Left lung (tissue), 4 donors: ENCODE measurements at regions not wholly inside any gene's neighbourhood (a gene's known extent, or its start where the extent isn't known, plus 50 kb on each side); places are given as distances from the start of the nearest gene placed in this dataset.

ENCODE experiments used
- ATAC-seq: fragments of 200-7000 bp; cut with Tn5 transposase; one replicate; pipeline ENCODE4 v1.9.1; 2020; ENCODE audit warnings: moderate library complexity
- DNase-seq, 4 donors: peaks; one replicate each; pipeline ENCODE4 v3.0.0-alpha.2; 2013 to 2020
- H3K27ac ChIP-seq, 2 donors: fragments of 200-600 bp; sonication (generic) in 1 of 2; one replicate each; pipeline versions ENCODE4 v1.5.0 to v1.8.0; 2020 to 2021
- H3K27me3 ChIP-seq, 2 donors: fragments of 200-600 bp; sonication (generic) in 1 of 2; one replicate each; pipeline versions ENCODE4 v1.5.0 to v1.8.0; 2020 to 2021
- H3K36me3 ChIP-seq, 2 donors: fragments of 200-600 bp; sonication (generic) in 1 of 2; one replicate each; pipeline versions ENCODE4 v1.5.0 to v1.8.0; 2020 to 2021
- H3K4me1 ChIP-seq, 2 donors: fragments of 200-600 bp; one replicate each; pipeline ENCODE4 v1.8.0; 2021
- H3K4me3 ChIP-seq, 2 donors: fragments of 200-600 bp; sonication (generic) in 1 of 2; one replicate each; pipeline versions ENCODE4 v1.5.0 to v1.8.0; 2020 to 2021; ENCODE audit warnings: mild to moderate bottlenecking in 1 of 2
- H3K9me3 ChIP-seq, 2 donors: fragments of 200-600 bp; sonication (generic) in 1 of 2; one replicate each; pipeline versions ENCODE4 v1.5.0 to v1.8.0; 2020 to 2021
- CTCF ChIP-seq, 2 donors: fragments of 200-600 bp; sonication (generic) in 1 of 2; IDR thresholded peaks; one replicate each; pipeline versions ENCODE4 v1.5.0 to v1.8.0; 2021; ENCODE audit warnings: antibody characterized with exemption in 2 of 2
- intact Hi-C, 2 donors: fragments of 100-400 bp; cut with DNase I; formaldehyde crosslinking; loops; one replicate each; pipeline versions ENCODE4 v1.11.2 to v1.14.2; 2022
- donor health status: DM: no; HTN: yes; CAD: no.
- donor health status: DM: no; HTN: no; CAD: no.

GRCh38 chr5:124230456-124230855, 516.0 kb downstream of the ZNF608 start:
- no peak for DNase-seq
- H3K27me3 ChIP-seq = no peaks in the 10 kb centered on the region
- H3K36me3 ChIP-seq = no peaks in the 10 kb centered on the region
- no peaks in the 10 kb centered on the region for H3K9me3 ChIP-seq
- intact Hi-C loops = no loop called here
- H3K4me3 ChIP-seq = no peak overlapping the region
- H3K27ac ChIP-seq = no peak overlapping the region
- H3K4me1 ChIP-seq = no peaks in the 10 kb centered on the region
- ATAC-seq = no peak
- TF ChIP-seq CTCF (IDR thresholded peaks at IDR 0.05) = no peak

GRCh38 chr5:124229352-124229751, 517.1 kb downstream of the ZNF608 start:
- no peak for ATAC-seq
- DNase-seq = no peak
- intact Hi-C loops = no loop called here
- TF ChIP-seq CTCF (IDR thresholded peaks at IDR 0.05) = no peak
- Histone ChIP-seq H3K9me3 (no peaks in the 10 kb centered on the region), H3K4me3 (no peak overlapping the region), H3K27me3 (no peaks in the 10 kb centered on the region), H3K27ac (no peak overlapping the region), H3K36me3 (no peaks in the 10 kb centered on the region), H3K4me1 (no peaks in the 10 kb centered on the region)

GRCh38 chr5:124227914-124228313, 518.5 kb downstream of the ZNF608 start:
- Histone ChIP-seq H3K9me3 (no peaks in the 10 kb centered on the region), H3K4me1 (no peaks in the 10 kb centered on the region), H3K27me3 (no peaks in the 10 kb centered on the region), H3K36me3 (no peaks in the 10 kb centered on the region), H3K27ac (no peak overlapping the region), H3K4me3 (no peak overlapping the region)
- DNase-seq (no peak), ATAC-seq (no peak)
- TF ChIP-seq CTCF (IDR thresholded peaks at IDR 0.05) = no peak
- intact Hi-C loops = no loop called here

- intact Hi-C loops = no loop called here
- Histone ChIP-seq H3K9me3 (no peaks in the 10 kb centered on the region), H3K36me3 (no peaks in the 10 kb centered on the region), H3K4me1 (no peaks in the 10 kb centered on the region), H3K27ac (no peak overlapping the region), H3K4me3 (no peak overlapping the region), H3K27me3 (no peaks in the 10 kb centered on the region)
- ATAC-seq (no peak), DNase-seq (no peak)
- no peak for TF ChIP-seq CTCF (IDR thresholded peaks at IDR 0.05)
These were observed 526.0 kb downstream of the ZNF608 start for GRCh38 chr5:124220418-124220817.

GRCh38 chr5:124212934-124213333, 533.5 kb downstream of the ZNF608 start:
- no peak for DNase-seq
- H3K36me3 ChIP-seq = no peaks in the 10 kb centered on the region
- no peaks in the 10 kb centered on the region for H3K27me3 ChIP-seq
- no peak for ATAC-seq
- H3K27ac ChIP-seq = no peak overlapping the region
- peaks cover 0 to 5% of the 10 kb centered on the region in 2 donors for H3K9me3 ChIP-seq
- no peak for TF ChIP-seq CTCF (IDR thresholded peaks at IDR 0.05)
- H3K4me1 ChIP-seq = no peaks in the 10 kb centered on the region
- H3K4me3 ChIP-seq = no peak overlapping the region
- intact Hi-C loops = no loop called here
